ENCODE measurements at regions not wholly inside any gene's neighbourhood (a gene's known extent, or its start where the extent isn't known, plus 50 kb on each side); places are given as distances from the start of the nearest gene placed in this dataset.

DNA sequence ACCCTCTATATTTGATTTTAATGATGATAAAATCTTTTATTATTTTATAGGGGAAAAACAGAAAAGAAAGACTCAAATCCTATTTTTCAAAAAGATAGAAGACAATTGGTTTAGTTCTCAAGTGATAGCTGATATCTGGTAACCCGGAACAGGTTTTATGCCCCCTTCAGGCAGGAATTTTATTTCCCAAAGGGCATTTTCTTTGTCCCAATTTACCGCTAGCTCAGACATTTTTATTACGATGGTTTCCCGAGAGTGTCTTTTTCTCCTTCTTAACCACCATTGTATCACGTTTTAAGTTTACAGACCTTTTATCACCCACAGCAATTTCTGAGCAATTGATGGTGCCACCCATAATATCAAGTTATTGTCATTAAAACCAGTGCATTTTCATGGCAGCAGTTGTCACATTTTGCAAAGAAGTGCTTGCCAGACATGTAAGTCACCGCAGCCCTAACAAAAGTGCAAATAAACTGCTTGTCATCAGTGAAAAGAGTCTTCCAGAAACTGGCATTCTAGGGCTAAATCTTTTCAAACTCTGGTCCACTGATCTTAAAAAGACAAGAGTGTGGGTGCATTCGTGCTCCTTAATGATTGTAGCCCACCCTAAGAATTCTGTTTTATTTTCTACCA is 204.8 kb upstream of the VCX start:
- Histone ChIP-seq H4K20me1 (ENCODE audit: insufficient read depth, low read length) (no peaks in the 10 kb centered on the region), H3K27me3 (ENCODE audit: control insufficient read depth in 1 of 2, insufficient read depth in 2 of 2, low read length in 2 of 2) (no peaks in the 10 kb centered on the region), H3K9me3 (ENCODE audit: low read length) (no peaks in the 10 kb centered on the region), H3K4me3 (replicated peaks in 1 of 3; ENCODE audit: insufficient read depth in 1 of 3, low read depth in 2 of 3, low read length in 3 of 3) (no peak overlapping the region), H3K27ac (ENCODE audit: extremely low read length, insufficient read depth, low read length) (no peak overlapping the region), H3K4me2 (ENCODE audit: low read depth, low read length) (no peak overlapping the region), H3K4me1 (ENCODE audit: insufficient read depth, low read length) (peaks cover 19% of the 10 kb centered on the region), H3K79me2 (ENCODE audit: insufficient read depth, low read length) (no peaks in the 10 kb centered on the region), H3K36me3 (replicated peaks in 1 of 2; ENCODE audit: control insufficient read depth in 1 of 2, insufficient read depth in 2 of 2, low read length in 2 of 2) (no peaks in the 10 kb centered on the region), H3K9ac (ENCODE audit: insufficient read depth, low read depth, low read length) (no peak overlapping the region), H2AFZ (ENCODE audit: low read length) (no peak overlapping the region)
- FAIRE-seq (no peak), DNase-seq (ENCODE audit: low spot score) (no peak), ATAC-seq (no peak)
- in situ Hi-C loops (cut with HindIII; ENCODE audit: extremely low pct_ligation_motif_present, low pct_unique_long_range_greater_than_20kb) (no loop called here), intact Hi-C loops (cut with micrococcal nuclease; ENCODE audit: unreplicated experiment) (no loop called here)
- WGBS (ENCODE audit: low lambda C conversion rate) = 56% methylated on average over 6 of the region's 7 CpGs
- POLR2A ChIA-PET = no interaction called here
- CTCF ChIA-PET (ENCODE audit: low intra/inter-chr PET ratio, low total read pairs) = no interaction called here
- TF ChIP-seq, protein P1, sequence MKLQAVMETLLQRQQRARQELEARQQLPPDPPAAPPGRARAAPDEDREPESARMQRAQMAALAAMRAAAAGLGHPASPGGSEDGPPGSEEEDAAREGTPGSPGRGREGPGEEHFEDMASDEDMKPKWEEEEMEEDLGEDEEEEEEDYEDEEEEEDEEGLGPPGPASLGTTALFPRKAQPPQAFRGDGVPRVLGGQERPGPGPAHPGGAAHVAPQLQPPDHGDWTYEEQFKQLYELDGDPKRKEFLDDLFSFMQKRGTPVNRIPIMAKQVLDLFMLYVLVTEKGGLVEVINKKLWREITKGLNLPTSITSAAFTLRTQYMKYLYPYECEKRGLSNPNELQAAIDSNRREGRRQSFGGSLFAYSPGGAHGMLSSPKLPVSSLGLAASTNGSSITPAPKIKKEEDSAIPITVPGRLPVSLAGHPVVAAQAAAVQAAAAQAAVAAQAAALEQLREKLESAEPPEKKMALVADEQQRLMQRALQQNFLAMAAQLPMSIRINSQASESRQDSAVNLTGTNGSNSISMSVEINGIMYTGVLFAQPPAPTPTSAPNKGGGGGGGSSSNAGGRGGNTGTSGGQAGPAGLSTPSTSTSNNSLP (IDR thresholded peaks at IDR 0.05; ENCODE audit: low read depth, low read length) = no peak
- no TSS peak for BruUV-seq (replicated peaks)

DNA sequence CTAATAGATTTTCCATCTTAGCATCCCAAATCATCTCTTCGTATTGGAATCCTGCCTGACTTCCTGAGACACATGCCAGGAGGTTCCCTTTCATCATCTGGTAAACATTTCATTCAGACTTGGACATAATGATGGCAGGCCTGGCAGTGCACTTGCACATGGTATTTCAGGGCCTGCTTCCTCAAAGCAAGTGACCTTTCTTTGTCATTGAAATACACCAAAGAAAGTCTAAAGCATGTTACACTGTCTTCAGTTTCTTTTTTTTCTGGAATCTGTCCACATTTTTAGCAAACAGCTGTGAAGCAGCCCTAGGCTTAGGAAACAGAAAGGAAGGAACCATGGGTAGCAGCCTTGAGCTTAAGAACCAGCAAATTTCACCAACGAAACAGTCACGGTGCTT is 205.9 kb upstream of the VCX start:
- H3K4me2 ChIP-seq (ENCODE audit: low read depth, low read length) = no peak overlapping the region
- DNase-seq (ENCODE audit: low spot score) (no peak), ATAC-seq (no peak), FAIRE-seq (no peak)
- no TSS peak for BruUV-seq (replicated peaks)
- H3K9me3 ChIP-seq (ENCODE audit: low read length) = no peaks in the 10 kb centered on the region
- H2AFZ ChIP-seq (ENCODE audit: low read length) = no peak overlapping the region
- H3K27ac ChIP-seq (ENCODE audit: extremely low read length, insufficient read depth, low read length) = no peak overlapping the region
- ChIA-PET POLR2A (no interaction called here), CTCF (ENCODE audit: low intra/inter-chr PET ratio, low total read pairs) (no interaction called here)
- H3K27me3 ChIP-seq (ENCODE audit: control insufficient read depth in 1 of 2, insufficient read depth in 2 of 2, low read length in 2 of 2) = no peaks in the 10 kb centered on the region
- no peaks in the 10 kb centered on the region for H3K79me2 ChIP-seq (ENCODE audit: insufficient read depth, low read length)
- in situ Hi-C loops (cut with HindIII; ENCODE audit: extremely low pct_ligation_motif_present, low pct_unique_long_range_greater_than_20kb) = no loop called here
- intact Hi-C loops (cut with micrococcal nuclease; ENCODE audit: unreplicated experiment) = no loop called here
- 42% methylated on average over 3 of the region's 3 CpGs for WGBS (ENCODE audit: low lambda C conversion rate)
- no peaks in the 10 kb centered on the region for H3K36me3 ChIP-seq (replicated peaks in 1 of 2; ENCODE audit: control insufficient read depth in 1 of 2, insufficient read depth in 2 of 2, low read length in 2 of 2)
- H3K4me3 ChIP-seq (replicated peaks in 1 of 3; ENCODE audit: insufficient read depth in 1 of 3, low read depth in 2 of 3, low read length in 3 of 3) = no peak overlapping the region
- no peaks in the 10 kb centered on the region for H4K20me1 ChIP-seq (ENCODE audit: insufficient read depth, low read length)
- H3K4me1 ChIP-seq (ENCODE audit: insufficient read depth, low read length) = peaks cover 19% of the 10 kb centered on the region
- H3K9ac ChIP-seq (ENCODE audit: insufficient read depth, low read depth, low read length) = no peak overlapping the region
- TF ChIP-seq YY1 (IDR thresholded peaks at IDR 0.05; ENCODE audit: insufficient read depth, insufficient replicate concordance, low read depth, low read length) (no peak), ZNF205 (CRISPR knock-in tag; IDR thresholded peaks at IDR 0.05) (no peak), ZNF577 (CRISPR knock-in tag; IDR thresholded peaks at IDR 0.05; ENCODE audit: borderline replicate concordance, low read depth) (no peak), ZNF18 (CRISPR knock-in tag; IDR thresholded peaks at IDR 0.05; ENCODE audit: insufficient replicate concordance) (no peak), NCOA1 (CRISPR knock-in tag; IDR thresholded peaks at IDR 0.05) (no peak), PRMT3 (CRISPR knock-in tag; IDR thresholded peaks at IDR 0.05; ENCODE audit: borderline replicate concordance, low read depth) (no peak), NR2F6 (IDR thresholded peaks at IDR 0.05) (no peak), NR2F6 (CRISPR knock-in tag; IDR thresholded peaks at IDR 0.05) (no peak)
- TF ChIP-seq, protein P2, sequence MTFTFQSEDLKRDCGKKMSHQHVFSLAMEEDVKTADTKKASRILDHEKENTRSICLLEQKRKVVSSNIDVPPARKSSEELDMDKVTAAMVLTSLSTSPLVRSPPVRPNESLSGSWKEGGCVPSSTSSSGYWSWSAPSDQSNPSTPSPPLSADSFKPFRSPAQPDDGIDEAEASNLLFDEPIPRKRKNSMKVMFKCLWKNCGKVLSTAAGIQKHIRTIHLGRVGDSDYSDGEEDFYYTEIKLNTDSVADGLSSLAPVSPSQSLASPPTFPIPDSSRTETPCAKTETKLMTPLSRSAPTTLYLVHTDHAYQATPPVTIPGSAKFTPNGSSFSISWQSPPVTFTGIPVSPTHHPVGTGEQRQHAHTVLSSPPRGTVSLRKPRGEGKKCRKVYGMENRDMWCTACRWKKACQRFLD (CRISPR knock-in tag; IDR thresholded peaks at IDR 0.05; ENCODE audit: borderline replicate concordance) = no peak
- TF ChIP-seq, protein P3, sequence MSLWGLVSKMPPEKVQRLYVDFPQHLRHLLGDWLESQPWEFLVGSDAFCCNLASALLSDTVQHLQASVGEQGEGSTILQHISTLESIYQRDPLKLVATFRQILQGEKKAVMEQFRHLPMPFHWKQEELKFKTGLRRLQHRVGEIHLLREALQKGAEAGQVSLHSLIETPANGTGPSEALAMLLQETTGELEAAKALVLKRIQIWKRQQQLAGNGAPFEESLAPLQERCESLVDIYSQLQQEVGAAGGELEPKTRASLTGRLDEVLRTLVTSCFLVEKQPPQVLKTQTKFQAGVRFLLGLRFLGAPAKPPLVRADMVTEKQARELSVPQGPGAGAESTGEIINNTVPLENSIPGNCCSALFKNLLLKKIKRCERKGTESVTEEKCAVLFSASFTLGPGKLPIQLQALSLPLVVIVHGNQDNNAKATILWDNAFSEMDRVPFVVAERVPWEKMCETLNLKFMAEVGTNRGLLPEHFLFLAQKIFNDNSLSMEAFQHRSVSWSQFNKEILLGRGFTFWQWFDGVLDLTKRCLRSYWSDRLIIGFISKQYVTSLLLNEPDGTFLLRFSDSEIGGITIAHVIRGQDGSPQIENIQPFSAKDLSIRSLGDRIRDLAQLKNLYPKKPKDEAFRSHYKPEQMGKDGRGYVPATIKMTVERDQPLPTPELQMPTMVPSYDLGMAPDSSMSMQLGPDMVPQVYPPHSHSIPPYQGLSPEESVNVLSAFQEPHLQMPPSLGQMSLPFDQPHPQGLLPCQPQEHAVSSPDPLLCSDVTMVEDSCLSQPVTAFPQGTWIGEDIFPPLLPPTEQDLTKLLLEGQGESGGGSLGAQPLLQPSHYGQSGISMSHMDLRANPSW (CRISPR knock-in tag; IDR thresholded peaks at IDR 0.05; ENCODE audit: borderline replicate concordance) = no peak

Measured in HepG2 (cell line).